ENCODE measurements at regions not wholly inside any gene's neighbourhood (a gene's known extent, or its start where the extent isn't known, plus 50 kb on each side); places are given as distances from the start of the nearest gene placed in this dataset.

- Histone ChIP-seq H3K4me1 (peaks cover 0 to 3% (median 0%) of the 10 kb centered on the region in 4 donors), H3K36me3 (no peaks in the 10 kb centered on the region), H3K27me3 (peaks cover 0 to 39% of the 10 kb centered on the region in 2 donors), H3K4me3 (no peak overlapping the region), H3K9me3 (no peaks in the 10 kb centered on the region), H3K27ac (no peak overlapping the region)
- intact Hi-C loops (cut with DNase I; ENCODE audit: low total_unique reads) = no loop called here
- no peak for DNase-seq
- TF ChIP-seq, protein P1, sequence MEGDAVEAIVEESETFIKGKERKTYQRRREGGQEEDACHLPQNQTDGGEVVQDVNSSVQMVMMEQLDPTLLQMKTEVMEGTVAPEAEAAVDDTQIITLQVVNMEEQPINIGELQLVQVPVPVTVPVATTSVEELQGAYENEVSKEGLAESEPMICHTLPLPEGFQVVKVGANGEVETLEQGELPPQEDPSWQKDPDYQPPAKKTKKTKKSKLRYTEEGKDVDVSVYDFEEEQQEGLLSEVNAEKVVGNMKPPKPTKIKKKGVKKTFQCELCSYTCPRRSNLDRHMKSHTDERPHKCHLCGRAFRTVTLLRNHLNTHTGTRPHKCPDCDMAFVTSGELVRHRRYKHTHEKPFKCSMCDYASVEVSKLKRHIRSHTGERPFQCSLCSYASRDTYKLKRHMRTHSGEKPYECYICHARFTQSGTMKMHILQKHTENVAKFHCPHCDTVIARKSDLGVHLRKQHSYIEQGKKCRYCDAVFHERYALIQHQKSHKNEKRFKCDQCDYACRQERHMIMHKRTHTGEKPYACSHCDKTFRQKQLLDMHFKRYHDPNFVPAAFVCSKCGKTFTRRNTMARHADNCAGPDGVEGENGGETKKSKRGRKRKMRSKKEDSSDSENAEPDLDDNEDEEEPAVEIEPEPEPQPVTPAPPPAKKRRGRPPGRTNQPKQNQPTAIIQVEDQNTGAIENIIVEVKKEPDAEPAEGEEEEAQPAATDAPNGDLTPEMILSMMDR (IDR thresholded peaks at IDR 0.05) = no peak
Observed at GRCh38 chr10:123560301-123561140, 105.6 kb upstream of the GPR26 start.

DNA sequence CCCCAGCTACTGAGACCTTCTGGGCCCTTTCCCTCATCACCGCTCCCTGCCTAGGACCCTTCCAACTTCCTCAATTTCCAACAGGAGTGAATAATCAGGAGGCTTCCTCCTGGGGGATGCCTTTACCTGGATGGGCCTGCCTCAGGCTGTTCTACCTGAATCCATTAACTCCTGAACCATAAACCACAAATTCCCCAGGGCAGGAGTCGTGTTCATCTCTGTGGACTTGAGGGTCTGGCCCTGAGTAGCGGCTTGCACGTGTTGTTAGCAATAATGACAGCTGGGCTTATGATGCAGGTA is 105.1 kb upstream of the GPR26 start:
- H3K27me3 ChIP-seq = peaks cover 0 to 37% of the 10 kb centered on the region in 2 donors
- intact Hi-C loops (cut with DNase I; ENCODE audit: low total_unique reads) = no loop called here
- DNase-seq = no peak
- H3K4me3 ChIP-seq = no peak overlapping the region
- no peaks in the 10 kb centered on the region for H3K36me3 ChIP-seq
- TF ChIP-seq, protein P1 (IDR thresholded peaks at IDR 0.05) = no peak
- peaks cover 0 to 3% (median 0%) of the 10 kb centered on the region in 4 donors for H3K4me1 ChIP-seq
- H3K9me3 ChIP-seq = no peaks in the 10 kb centered on the region
- H3K27ac ChIP-seq = no peak overlapping the region

GRCh38 chr10:123562387-123562786 is 103.8 kb upstream of the GPR26 start:
- DNase-seq = no peak
- no peak overlapping the region for H3K4me3 ChIP-seq
- intact Hi-C loops (cut with DNase I; ENCODE audit: low total_unique reads) = loop anchor here (2.0 kb wide), 1 partner anchor 430 kb away; no protein-coding TSS in a partner anchor

DNA sequence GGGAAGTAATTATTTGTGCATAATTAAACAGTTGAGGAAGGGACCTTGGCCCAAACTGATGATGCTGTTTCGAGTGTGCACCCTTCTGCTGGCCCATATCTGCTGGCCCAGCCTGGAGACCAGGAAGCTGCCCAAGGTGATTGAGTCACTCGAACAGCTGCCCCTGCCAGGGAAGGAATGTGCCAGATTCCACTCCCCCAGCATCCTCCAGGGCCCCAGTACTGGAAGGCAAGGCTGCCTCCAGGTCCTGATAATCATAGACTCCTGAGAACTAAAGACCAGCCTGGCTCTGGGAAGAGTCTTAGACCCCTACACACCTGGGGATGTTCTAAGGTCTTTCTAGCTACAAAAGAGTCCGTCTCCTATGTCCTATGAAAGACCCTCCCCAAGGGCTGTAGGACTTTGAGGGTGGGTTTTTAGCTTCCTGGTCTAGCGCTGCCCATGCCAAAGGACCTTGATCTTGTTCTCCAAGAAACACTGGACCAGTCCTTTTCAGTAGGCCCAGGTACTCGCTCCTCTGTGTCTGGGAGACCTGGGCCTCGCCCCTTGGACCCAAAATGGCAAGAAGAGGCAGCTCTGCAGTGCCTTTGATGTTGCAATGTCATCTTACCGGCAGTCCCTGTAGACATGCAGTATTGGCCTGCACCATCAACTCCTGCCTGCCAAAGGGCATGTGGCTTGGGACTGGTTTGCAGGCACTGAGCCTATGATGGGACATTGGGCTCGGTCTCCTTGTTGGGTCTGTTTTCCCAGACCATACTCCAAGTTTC is 103.2 kb upstream of the GPR26 start:
- no peaks in the 10 kb centered on the region for H3K9me3 ChIP-seq
- no peaks in the 10 kb centered on the region for H3K36me3 ChIP-seq
- peaks cover 0 to 3% (median 0%) of the 10 kb centered on the region in 4 donors for H3K4me1 ChIP-seq
- no peak for DNase-seq
- intact Hi-C loops (cut with DNase I; ENCODE audit: low total_unique reads) = loop anchor here (2.0 kb wide), 1 partner anchor 430 kb away; no protein-coding TSS in a partner anchor
- peaks cover 0 to 40% of the 10 kb centered on the region in 2 donors for H3K27me3 ChIP-seq
- H3K27ac ChIP-seq = no peak overlapping the region
- H3K4me3 ChIP-seq = no peak overlapping the region
- TF ChIP-seq, protein P1 (IDR thresholded peaks at IDR 0.05) = no peak

More at GRCh38 chr10:123562387-123562786, 103.8 kb upstream of the GPR26 start:
- Histone ChIP-seq H3K27me3 (peaks cover 0 to 38% of the 10 kb centered on the region in 2 donors), H3K27ac (no peak overlapping the region), H3K9me3 (no peaks in the 10 kb centered on the region), H3K4me1 (peaks cover 0 to 3% (median 0%) of the 10 kb centered on the region in 4 donors), H3K36me3 (no peaks in the 10 kb centered on the region)
- TF ChIP-seq, protein P1 (IDR thresholded peaks at IDR 0.05) = no peak

DNA sequence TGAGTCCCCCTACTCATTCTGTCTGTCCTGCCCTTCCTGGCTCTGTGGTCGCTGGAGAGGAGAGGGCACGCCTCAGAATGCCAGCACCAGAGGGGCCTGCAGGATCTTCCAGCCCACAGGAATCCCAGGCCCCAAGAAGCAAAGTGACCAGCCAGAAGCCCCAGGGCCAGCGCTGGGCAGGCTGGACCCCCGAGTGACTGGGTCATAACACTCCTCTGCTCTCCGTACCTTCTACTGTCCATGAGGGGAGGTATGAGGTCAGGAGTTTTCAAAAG is 102.6 kb upstream of the GPR26 start:
- H3K27me3 ChIP-seq = peaks cover 0 to 45% of the 10 kb centered on the region in 2 donors
- no peak overlapping the region for H3K4me3 ChIP-seq
- TF ChIP-seq, protein P1 (IDR thresholded peaks at IDR 0.05) = no peak
- no peak overlapping the region for H3K27ac ChIP-seq
- H3K36me3 ChIP-seq = no peaks in the 10 kb centered on the region
- no peaks in the 10 kb centered on the region for H3K9me3 ChIP-seq
- H3K4me1 ChIP-seq = peaks cover 0 to 3% (median 0%) of the 10 kb centered on the region in 4 donors
- intact Hi-C loops (cut with DNase I; ENCODE audit: low total_unique reads) = loop anchor here (2.0 kb wide), 1 partner anchor 431 kb away; no protein-coding TSS in a partner anchor
- DNase-seq = no peak

Data from tibial artery (tissue), 4 donors.